ENCODE measurements at regions not wholly inside any gene's neighbourhood (a gene's known extent, or its start where the extent isn't known, plus 50 kb on each side); places are given as distances from the start of the nearest gene placed in this dataset.

GRCh38 chr20:48155268-48155667 is 370.0 kb upstream of the SULF2 start:
- TF ChIP-seq FOXM1 (IDR thresholded peaks at IDR 0.05; ENCODE audit: borderline replicate concordance, low read depth) (no peak), EGR1 (IDR thresholded peaks at IDR 0.05) (no peak), TAF1 (IDR thresholded peaks at IDR 0.05; ENCODE audit: low read depth) (no peak), TCF12 (IDR thresholded peaks at IDR 0.05; ENCODE audit: low read depth) (no peak), ZBTB7A (IDR thresholded peaks at IDR 0.05; ENCODE audit: low read depth) (no peak), YY1 (IDR thresholded peaks at IDR 0.05; ENCODE audit: low read depth) (no peak), CEBPB (IDR thresholded peaks at IDR 0.05) (no peak), RAD21 (IDR thresholded peaks at IDR 0.05; ENCODE audit: low read depth) (no peak), NFIC (IDR thresholded peaks at IDR 0.05) (no peak), EP300 (IDR thresholded peaks at IDR 0.05; ENCODE audit: borderline replicate concordance) (no peak), CREB1 (IDR thresholded peaks at IDR 0.05; ENCODE audit: low read depth) (no peak), MAX (IDR thresholded peaks at IDR 0.05) (no peak), TEAD4 (IDR thresholded peaks at IDR 0.05) (no peak), USF1 (IDR thresholded peaks at IDR 0.05) (no peak), REST (IDR thresholded peaks at IDR 0.05; ENCODE audit: low read depth) (no peak)

- no peak for TF ChIP-seq TAF1 (IDR thresholded peaks at IDR 0.05; ENCODE audit: low read depth)
- TF ChIP-seq TCF12 (IDR thresholded peaks at IDR 0.05; ENCODE audit: low read depth): no peak
- TF ChIP-seq RAD21 (IDR thresholded peaks at IDR 0.05; ENCODE audit: low read depth): no peak
- TF ChIP-seq CEBPB (IDR thresholded peaks at IDR 0.05): no peak
- TF ChIP-seq USF1 (IDR thresholded peaks at IDR 0.05): no peak
Observed at GRCh38 chr20:48154040-48154765, 368.9 kb upstream of the SULF2 start.

- no peak for TF ChIP-seq NFIC (IDR thresholded peaks at IDR 0.05)
- TF ChIP-seq EP300 (IDR thresholded peaks at IDR 0.05; ENCODE audit: borderline replicate concordance): no peak
- no peak for TF ChIP-seq YY1 (IDR thresholded peaks at IDR 0.05; ENCODE audit: low read depth)
- no peak for TF ChIP-seq TAF1 (IDR thresholded peaks at IDR 0.05; ENCODE audit: low read depth)
- no peak for TF ChIP-seq ZBTB7A (IDR thresholded peaks at IDR 0.05; ENCODE audit: low read depth)
- TF ChIP-seq FOXM1 (IDR thresholded peaks at IDR 0.05; ENCODE audit: borderline replicate concordance, low read depth): no peak
- no peak for TF ChIP-seq CEBPB (IDR thresholded peaks at IDR 0.05)
- no peak for TF ChIP-seq RAD21 (IDR thresholded peaks at IDR 0.05; ENCODE audit: low read depth)
- no peak for TF ChIP-seq CREB1 (IDR thresholded peaks at IDR 0.05; ENCODE audit: low read depth)
- TF ChIP-seq USF1 (IDR thresholded peaks at IDR 0.05): no peak
- no peak for TF ChIP-seq TEAD4 (IDR thresholded peaks at IDR 0.05)
- TF ChIP-seq TCF12 (IDR thresholded peaks at IDR 0.05; ENCODE audit: low read depth): no peak
- no peak for TF ChIP-seq EGR1 (IDR thresholded peaks at IDR 0.05)
Observed at GRCh38 chr20:48153523-48153922, 368.2 kb upstream of the SULF2 start.

GRCh38 chr20:48153103-48153502 is 367.8 kb upstream of the SULF2 start:
- peak; percentile 29; the same call in 1 of the 2 replicates for TF ChIP-seq REST (IDR thresholded peaks at IDR 0.05; ENCODE audit: low read depth)
- no peak for TF ChIP-seq RAD21 (IDR thresholded peaks at IDR 0.05; ENCODE audit: low read depth)

GRCh38 chr20:48150568-48150967 is 365.3 kb upstream of the SULF2 start:
- TF ChIP-seq YY1 (IDR thresholded peaks at IDR 0.05; ENCODE audit: low read depth) (no peak), EP300 (IDR thresholded peaks at IDR 0.05; ENCODE audit: borderline replicate concordance) (no peak), RAD21 (IDR thresholded peaks at IDR 0.05; ENCODE audit: low read depth) (no peak), MAX (IDR thresholded peaks at IDR 0.05) (no peak), TAF1 (IDR thresholded peaks at IDR 0.05; ENCODE audit: low read depth) (no peak), USF1 (IDR thresholded peaks at IDR 0.05) (no peak), TCF12 (IDR thresholded peaks at IDR 0.05; ENCODE audit: low read depth) (no peak), FOXM1 (IDR thresholded peaks at IDR 0.05; ENCODE audit: borderline replicate concordance, low read depth) (no peak), ZBTB7A (IDR thresholded peaks at IDR 0.05; ENCODE audit: low read depth) (no peak), EGR1 (IDR thresholded peaks at IDR 0.05) (no peak), CREB1 (IDR thresholded peaks at IDR 0.05; ENCODE audit: low read depth) (no peak), TEAD4 (IDR thresholded peaks at IDR 0.05) (no peak)

Measured in Ishikawa (cell line).